HepG2 (cell line): ENCODE measurements at regions not wholly inside any gene's neighbourhood (a gene's known extent, or its start where the extent isn't known, plus 50 kb on each side); places are given as distances from the start of the nearest gene placed in this dataset.

Experiments
- ARID3A ChIP-seq: IDR thresholded peaks from 2 replicates; pipeline ENCODE4 v1.6.1; 2012; ENCODE audit warnings: low read depth, low read length, improper control_type of control experiment
- CCAR2 ChIP-seq: fragments of 200-400 bp; formaldehyde crosslinking; optimal IDR thresholded peaks from 2 replicates; pipeline ENCODE3; 2018; ENCODE audit warnings: low read depth, mild to moderate bottlenecking, low read length, moderate library complexity
- ESRRA ChIP-seq: sonication (generic); formaldehyde crosslinking; IDR thresholded peaks from 2 replicates; pipeline ENCODE4 v1.5.1; 2020; ENCODE audit warnings: mild to moderate bottlenecking, low read depth, missing genetic modification reagents
- KDM2A ChIP-seq: sonication (generic); formaldehyde crosslinking; IDR thresholded peaks from 2 replicates; pipeline ENCODE4 v1.4.0; 2020; ENCODE audit warnings: low read depth, missing genetic modification reagents, borderline replicate concordance
- NCOR1 ChIP-seq: fragments of 200-600 bp; sonication (generic); IDR thresholded peaks from 2 replicates; pipeline ENCODE4 v1.7.0; 2017; ENCODE audit warnings: antibody characterized with exemption, low read length, borderline replicate concordance
- NFIB ChIP-seq: sonication (generic); formaldehyde crosslinking; IDR thresholded peaks from 2 replicates; pipeline ENCODE4 v1.9.0; 2021; ENCODE audit warnings: missing genetic modification reagents, mild to moderate bottlenecking, borderline replicate concordance
- NR0B2 ChIP-seq: sonication (generic); formaldehyde crosslinking; IDR thresholded peaks from 2 replicates; pipeline ENCODE4 v1.4.0; 2020; ENCODE audit warnings: mild to moderate bottlenecking, missing genetic modification reagents
- PRDM15 ChIP-seq: sonication (generic); formaldehyde crosslinking; IDR thresholded peaks from 2 replicates; pipeline ENCODE4 v1.4.0; 2020; ENCODE audit warnings: missing genetic modification reagents
- RBM39 ChIP-seq: fragments of 200-400 bp; formaldehyde crosslinking; IDR thresholded peaks from one replicate; pipeline ENCODE4 v1.6.1; 2018; ENCODE audit warnings: antibody characterized with exemption, mild to moderate bottlenecking, low read depth, low read length; ENCODE audit not compliant: poor library complexity, severe bottlenecking
- SAP130 ChIP-seq: IDR thresholded peaks from 2 replicates; pipeline ENCODE4 v1.6.1; 2016; ENCODE audit warnings: low read depth
- TAF1 ChIP-seq: sonication (generic); formaldehyde crosslinking; IDR thresholded peaks from 2 replicates; pipeline ENCODE4 v1.4.0; 2020; ENCODE audit warnings: missing genetic modification reagents
- ZFP36L1 ChIP-seq: sonication (generic); formaldehyde crosslinking; IDR thresholded peaks from 2 replicates; pipeline ENCODE4 v1.8.0; 2022; ENCODE audit warnings: mild to moderate bottlenecking, missing genetic modification reagents, moderate library complexity
- ZNF281 ChIP-seq: sonication (generic); formaldehyde crosslinking; IDR thresholded peaks from 2 replicates; pipeline ENCODE4 v1.4.0; 2020; ENCODE audit warnings: missing genetic modification reagents, borderline replicate concordance
- ZNF367 ChIP-seq: sonication (generic); formaldehyde crosslinking; IDR thresholded peaks from 2 replicates; pipeline ENCODE4 v1.4.0; 2020; ENCODE audit warnings: missing genetic modification reagents, borderline replicate concordance
- ZNF432 ChIP-seq: sonication (generic); formaldehyde crosslinking; IDR thresholded peaks from 2 replicates; pipeline ENCODE4 v1.5.0; 2020; ENCODE audit warnings: missing genetic modification reagents, mild to moderate bottlenecking, borderline replicate concordance
- ZNF546 ChIP-seq: sonication (generic); formaldehyde crosslinking; conservative IDR thresholded peaks from 2 replicates; pipeline ENCODE4 v1.8.1; 2023; ENCODE audit warnings: mild to moderate bottlenecking, missing genetic modification reagents
- ZNF574 ChIP-seq: sonication (generic); formaldehyde crosslinking; IDR thresholded peaks from 2 replicates; pipeline ENCODE4 v1.4.0; 2020; ENCODE audit warnings: missing genetic modification reagents
- ZNF644 ChIP-seq: IDR thresholded peaks from 2 replicates; pipeline ENCODE4 v1.6.1; 2016; ENCODE audit warnings: low read depth
- ZNF713 ChIP-seq: sonication (generic); formaldehyde crosslinking; IDR thresholded peaks from 2 replicates; pipeline ENCODE4 v1.4.0; 2020; ENCODE audit warnings: mild to moderate bottlenecking, missing genetic modification reagents

GRCh38 chr14:54197369-54197768 lies 199.4 kb upstream of the CDKN3 start (continued):
- TF ChIP-seq ARID3A = peak; percentile 24; the same call in 1 of the 2 replicates
- TF ChIP-seq SAP130 (CRISPR knock-in tag) = 0 out of 2 replicates have a peak, but pooled peaks have one; percentile 33
- no peak for TF ChIP-seq ZNF432 (CRISPR knock-in tag)
- no peak for TF ChIP-seq NFIB
- no peak for TF ChIP-seq PRDM15 (CRISPR knock-in tag)
- no peak for TF ChIP-seq NR0B2 (CRISPR knock-in tag)
- no peak for TF ChIP-seq ZNF713 (CRISPR knock-in tag)
- no peak for TF ChIP-seq ZNF281 (CRISPR knock-in tag)
- no peak for TF ChIP-seq ZNF546 (CRISPR knock-in tag)
- no peak for TF ChIP-seq CCAR2
- TF ChIP-seq ESRRA (CRISPR knock-in tag) = 0 out of 2 replicates have a peak, but pooled peaks have one; percentile 28
- TF ChIP-seq ZNF574 (CRISPR knock-in tag) = no peak
- no peak for TF ChIP-seq KDM2A (CRISPR knock-in tag)
- TF ChIP-seq RBM39 = no peak
- TF ChIP-seq ZNF367 (CRISPR knock-in tag) = no peak
- TF ChIP-seq ZNF644 (CRISPR knock-in tag) = 0 out of 2 replicates have a peak, but pooled peaks have one; percentile 36
- TF ChIP-seq TAF1 (CRISPR knock-in tag) = no peak
- no peak for TF ChIP-seq ZFP36L1 (CRISPR knock-in tag)
- TF ChIP-seq NCOR1 = peak; percentile 48; the same call in 1 of the 2 replicates
